NCI-H69 (cell line): ENCODE measurements at regions not wholly inside any gene's neighbourhood (a gene's known extent, or its start where the extent isn't known, plus 50 kb on each side); places are given as distances from the start of the nearest gene placed in this dataset.

Experiments
- DNase-seq: peaks from one replicate; lab custom pipeline; 2025; lab: John Stamatoyannopoulos, UW

DNA sequence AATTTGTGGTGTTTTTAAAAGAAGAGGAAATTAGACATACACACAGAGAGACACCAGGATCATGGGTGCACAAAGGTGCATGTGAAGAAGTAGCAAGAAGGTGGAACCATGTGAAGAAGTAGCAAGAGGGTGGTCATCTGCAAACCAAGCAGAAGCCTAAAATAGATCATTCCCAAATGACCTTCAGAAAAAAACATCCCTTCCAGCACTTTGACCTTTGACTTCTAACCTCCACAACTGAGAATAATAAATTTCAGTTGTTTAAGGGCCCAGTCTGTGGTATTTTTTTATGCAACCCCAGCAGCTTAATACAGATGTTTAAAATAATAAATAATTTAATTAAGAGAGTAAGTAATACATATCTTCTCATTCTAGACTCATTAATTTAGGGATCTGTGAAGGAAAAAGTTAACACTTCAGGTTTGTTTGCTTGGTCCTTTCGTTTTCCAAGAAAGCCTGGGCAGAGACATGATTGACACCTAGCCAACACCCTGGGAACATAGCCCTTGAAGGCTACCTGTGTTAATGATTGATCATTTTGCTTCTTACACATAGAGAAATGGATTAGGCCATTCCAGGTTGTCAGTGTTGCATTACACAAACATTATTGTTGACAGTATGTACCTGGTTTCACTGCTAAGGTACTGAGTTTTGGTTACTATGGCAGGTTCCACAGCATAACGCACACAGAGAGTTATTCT lies 1331.2 kb upstream of the GBE1 start:
- DNase-seq, result no peak

DNA sequence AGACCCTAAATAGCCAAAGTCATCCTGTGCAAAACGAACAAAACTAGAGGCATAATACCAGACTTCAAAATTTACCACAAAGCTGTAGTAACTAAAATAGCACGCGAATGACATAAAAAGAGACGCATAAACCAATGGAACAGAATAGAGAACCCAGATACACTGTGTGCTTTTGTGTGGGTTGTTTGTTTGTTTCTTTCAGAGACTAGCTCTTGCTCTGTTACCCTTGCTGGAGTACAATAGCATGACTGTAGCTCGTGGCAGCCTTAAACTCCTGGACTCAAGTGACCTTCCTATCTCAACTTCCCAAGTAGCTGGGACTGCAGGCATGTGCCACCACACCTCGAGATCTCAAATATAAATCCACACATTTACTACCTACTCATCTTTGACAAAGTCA lies 1314.6 kb upstream of the GBE1 start:
- DNase-seq, result no peak

GRCh38 chr3:83074485-83074884 lies 1313.0 kb upstream of the GBE1 start:
- DNase-seq, result no peak

DNA sequence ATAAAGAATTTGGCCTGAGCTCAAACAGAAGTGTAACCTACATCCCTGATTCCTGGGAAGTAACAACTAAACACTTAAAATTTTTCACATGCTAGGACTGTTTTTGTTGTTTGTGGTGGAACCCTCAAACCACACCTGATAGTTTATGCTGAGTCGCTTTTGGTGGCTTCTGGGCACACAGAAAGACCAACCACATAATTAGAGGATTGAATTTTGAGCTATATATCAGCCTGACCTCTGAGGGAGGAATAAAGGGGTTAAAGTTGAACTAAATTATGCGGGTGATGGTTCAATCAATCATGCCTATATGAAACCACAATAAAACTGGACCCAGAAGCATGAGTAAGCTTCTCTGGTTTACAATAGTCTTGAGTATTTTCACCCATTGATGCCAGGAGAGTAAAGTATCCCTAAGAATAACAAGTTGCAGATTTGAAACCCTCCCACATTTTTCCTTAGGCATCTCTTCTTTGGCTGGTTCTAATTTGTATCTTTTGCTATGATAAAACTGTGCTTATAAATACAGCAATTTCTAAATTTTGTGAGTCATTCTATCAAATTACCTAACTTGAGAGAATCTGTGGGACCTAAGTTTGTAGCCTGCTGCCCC lies 1304.5 kb upstream of the GBE1 start:
- DNase-seq, result peak; percentile 14

DNA sequence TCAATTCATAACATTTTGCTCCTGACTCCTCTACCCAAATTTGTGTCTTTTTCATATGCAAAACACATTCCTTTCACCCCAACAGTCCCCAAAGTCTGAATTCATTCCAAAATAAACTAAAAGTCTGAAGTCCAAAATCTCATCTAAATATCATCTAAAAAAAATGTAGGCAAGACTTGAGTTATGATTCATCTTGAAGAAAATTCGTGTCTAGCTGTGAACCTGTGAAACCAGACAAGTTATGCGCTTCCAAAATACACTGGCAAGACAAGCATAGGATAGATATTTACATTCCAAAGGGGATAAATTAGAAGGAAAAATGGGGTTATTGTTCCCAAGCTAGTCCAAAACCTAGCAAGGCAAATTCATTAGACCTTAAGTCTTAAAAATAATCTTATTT lies 1302.0 kb upstream of the GBE1 start:
- no peak for DNase-seq

- DNase-seq, result no peak
Observed at GRCh38 chr3:83048556-83048955, 1287.1 kb upstream of the GBE1 start.

- no peak for DNase-seq
Observed at GRCh38 chr3:83039422-83039821, 1278.0 kb upstream of the GBE1 start.

DNA sequence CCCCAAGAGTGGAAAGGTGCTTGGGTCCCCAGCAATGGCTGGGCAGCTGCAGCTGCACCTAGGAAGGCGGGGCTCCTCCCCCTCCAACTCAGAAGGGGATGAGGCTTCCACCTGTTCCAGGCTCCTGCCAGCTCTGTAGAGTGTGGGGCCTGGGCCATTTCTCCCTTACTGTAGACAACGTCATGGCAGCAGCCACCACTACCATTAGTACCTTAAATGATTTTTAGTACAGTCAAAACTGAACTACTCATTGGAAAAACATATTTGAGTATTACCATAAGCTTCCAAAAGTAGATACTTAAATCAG lies 1274.2 kb upstream of the GBE1 start:
- DNase-seq, result no peak

GRCh38 chr3:83034806-83035703 lies 1273.6 kb upstream of the GBE1 start:
- DNase-seq, result no peak

DNA sequence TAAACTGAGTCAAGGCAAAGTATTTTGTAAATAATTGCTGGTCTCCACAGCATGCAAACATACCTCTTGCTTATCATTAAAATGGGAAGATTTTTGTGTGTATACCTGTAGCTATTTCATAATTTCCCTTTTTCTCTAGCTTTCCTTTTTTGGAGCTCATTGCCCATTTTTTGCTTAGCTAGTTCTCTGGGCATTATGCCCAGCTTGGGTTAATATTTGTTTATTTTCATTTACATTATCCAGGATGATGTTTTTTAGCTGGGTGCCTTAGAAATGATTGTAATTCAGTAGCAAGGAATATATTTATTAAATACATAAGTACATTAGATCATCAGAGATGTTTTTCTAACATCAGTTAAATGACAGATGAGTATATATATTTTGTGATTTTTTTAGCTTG lies 1271.7 kb upstream of the GBE1 start:
- no peak for DNase-seq

GRCh38 chr3:83023086-83023485 lies 1261.6 kb upstream of the GBE1 start:
- peak; percentile 17 for DNase-seq

DNA sequence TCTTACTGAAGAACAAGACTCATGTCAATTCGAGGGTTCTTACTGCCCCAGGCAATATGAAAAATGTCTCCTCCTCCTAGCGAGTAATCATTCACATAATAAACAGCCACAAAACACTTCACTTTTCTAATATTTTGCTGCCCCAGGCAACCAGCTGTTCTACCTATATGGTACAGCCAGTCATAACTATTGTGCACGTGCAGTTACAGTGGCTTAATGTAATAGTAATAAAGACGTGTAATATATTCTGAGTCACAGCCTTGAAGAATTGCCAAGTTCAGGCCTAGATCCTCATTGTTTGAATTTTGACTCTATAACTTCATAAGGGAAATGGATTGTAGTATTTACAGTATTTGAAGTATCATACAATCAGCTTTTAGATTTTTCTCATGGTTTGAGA lies 1250.0 kb upstream of the GBE1 start:
- peak; percentile 74 for DNase-seq

DNA sequence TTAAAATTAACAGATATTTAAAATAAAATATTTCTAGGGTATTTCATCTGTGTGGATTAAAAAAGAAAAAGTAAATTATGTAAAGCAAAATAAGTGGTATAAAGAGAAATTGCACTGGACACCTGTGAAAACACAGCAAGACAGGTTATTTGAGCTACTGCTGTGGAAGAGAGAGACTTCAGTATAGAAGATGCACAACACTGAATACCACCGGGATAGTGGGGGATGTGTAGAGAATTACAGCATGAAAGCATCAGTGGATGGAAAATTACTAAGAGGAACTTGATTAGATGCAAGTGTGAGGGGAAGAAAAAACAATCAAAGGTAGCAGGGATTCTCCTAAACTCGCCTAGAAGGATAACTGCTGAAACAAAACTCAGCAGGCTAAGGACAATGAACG lies 1242.5 kb upstream of the GBE1 start:
- DNase-seq, result peak; percentile 2

DNA sequence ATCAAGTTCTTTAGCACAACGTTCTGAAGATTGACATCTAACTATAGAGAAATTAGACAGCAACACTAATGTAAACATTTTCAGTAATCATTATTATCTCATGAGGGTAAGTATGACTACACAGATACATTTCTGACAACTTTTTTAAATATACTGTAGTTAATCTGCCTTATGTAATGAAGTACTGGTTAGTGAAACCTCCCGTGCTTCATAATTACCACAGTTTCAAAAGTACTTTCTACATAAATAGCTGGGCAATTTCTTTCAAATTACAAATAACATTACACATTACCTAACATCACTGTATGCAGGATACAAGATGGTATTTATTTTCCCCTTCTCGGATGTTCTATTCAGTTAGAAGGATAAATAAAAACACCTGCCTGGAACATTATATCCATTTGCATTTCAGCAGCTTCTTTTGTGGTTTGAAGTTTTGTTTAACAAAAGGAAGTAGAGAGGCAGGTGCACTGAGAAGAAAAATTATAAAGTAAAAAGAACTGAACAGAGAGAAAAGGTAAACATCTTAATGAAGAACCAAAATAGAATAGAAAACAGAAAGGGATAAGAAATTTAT lies 1241.5 kb upstream of the GBE1 start:
- DNase-seq, result peak; percentile 38

DNA sequence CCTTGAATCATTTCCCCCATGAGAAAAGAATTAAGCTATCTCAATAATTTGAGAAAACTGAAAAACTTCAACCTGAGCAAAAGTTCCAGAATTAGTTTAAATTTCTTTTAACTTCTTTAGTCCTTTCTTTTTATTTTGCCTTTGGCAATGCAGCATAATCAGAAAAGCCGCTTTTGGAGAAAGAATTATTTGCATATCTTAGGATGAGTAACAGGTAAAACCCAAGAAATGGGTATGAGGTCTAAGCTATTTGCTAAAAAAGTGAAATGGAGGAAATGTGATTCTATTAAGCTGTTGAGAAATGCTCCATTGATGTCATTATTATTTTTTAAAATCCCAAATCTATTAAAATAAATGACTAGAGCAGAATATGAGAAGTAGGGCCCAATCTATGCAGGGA lies 1238.3 kb upstream of the GBE1 start:
- DNase-seq, result no peak

- peak; percentile 45 for DNase-seq
Observed at GRCh38 chr3:82978368-82978767, 1216.9 kb upstream of the GBE1 start.

GRCh38 chr3:82977871-82978270 lies 1216.4 kb upstream of the GBE1 start:
- no peak for DNase-seq

GRCh38 chr3:82973791-82974190 lies 1212.3 kb upstream of the GBE1 start:
- DNase-seq, result no peak

DNA sequence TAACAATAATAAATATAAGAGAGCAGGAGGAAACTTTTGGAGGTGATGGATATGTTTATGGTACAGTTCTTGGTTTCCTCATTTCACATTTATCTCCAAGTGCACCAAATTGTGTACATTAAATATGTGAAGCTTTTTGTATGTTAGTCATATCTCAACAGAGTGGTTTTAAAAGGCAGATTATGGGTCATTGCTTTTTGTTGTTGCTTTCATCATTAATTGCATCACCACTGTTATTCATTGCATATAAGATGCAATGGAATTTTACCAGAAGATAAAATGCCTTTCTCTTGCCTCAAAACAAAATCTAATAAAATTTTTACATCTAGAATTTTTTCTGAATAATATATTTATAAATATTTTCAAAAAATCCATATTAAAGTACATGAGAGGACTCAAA lies 1198.9 kb upstream of the GBE1 start:
- no peak for DNase-seq

DNA sequence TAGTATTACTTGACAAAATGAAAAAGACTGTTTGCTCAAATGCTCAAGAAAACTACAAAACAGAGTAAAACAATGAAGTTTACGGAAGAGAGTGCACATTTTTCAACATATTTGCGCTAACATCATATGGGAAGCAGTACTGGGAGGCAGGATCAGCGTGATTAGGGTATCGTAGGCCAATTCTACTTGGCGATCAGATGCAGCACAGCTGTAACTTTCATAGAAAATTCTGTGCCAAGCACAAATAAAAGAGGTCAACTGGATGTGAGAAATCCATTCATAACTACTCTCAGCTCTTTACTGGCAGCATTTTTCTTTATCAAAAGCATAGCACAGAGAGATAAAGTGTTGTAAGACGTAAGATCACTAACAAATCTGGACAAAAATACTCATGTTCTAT lies 1196.3 kb upstream of the GBE1 start:
- DNase-seq, result no peak

GRCh38 chr3:82957079-82957478 lies 1195.6 kb upstream of the GBE1 start:
- no peak for DNase-seq

DNA sequence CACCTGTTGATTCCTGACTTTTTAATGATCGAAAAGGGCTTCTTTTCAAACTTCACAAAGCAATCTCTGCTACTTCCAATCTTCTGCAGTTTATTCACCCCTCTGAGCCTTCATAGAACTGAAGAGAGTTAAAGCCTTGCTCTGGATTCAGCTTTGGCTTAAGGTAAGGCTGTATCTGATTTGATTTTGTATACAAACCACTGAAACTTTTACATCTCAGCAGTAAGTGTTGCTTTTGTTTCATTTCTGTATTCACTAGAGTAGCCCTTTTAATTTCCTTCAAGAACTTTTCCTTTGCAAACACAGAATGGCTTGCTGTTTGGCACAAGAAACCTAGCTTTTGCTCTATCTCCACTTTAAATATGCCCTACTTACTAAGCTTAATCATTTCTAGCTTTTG lies 1193.0 kb upstream of the GBE1 start:
- no peak for DNase-seq

- no peak for DNase-seq
Observed at GRCh38 chr3:82942041-82942440, 1180.6 kb upstream of the GBE1 start.
